Renal pelvis (tissue), 1 donor: ENCODE measurements at regions not wholly inside any gene's neighbourhood (a gene's known extent, or its start where the extent isn't known, plus 50 kb on each side); places are given as distances from the start of the nearest gene placed in this dataset.
"Not testable (repeated sequence)": the region's sequence is repeated elsewhere in the genome, so short reads cannot be mapped to it uniquely, and the experiment has no call there.

Experiments used
- DNase-seq: peaks from one replicate; pipeline ENCODE4 v3.0.0-alpha.2; 2013

GRCh38 chr13:94902722-94903407 is 190.5 kb upstream of the SOX21 start:
- DNase-seq = no peak

DNA sequence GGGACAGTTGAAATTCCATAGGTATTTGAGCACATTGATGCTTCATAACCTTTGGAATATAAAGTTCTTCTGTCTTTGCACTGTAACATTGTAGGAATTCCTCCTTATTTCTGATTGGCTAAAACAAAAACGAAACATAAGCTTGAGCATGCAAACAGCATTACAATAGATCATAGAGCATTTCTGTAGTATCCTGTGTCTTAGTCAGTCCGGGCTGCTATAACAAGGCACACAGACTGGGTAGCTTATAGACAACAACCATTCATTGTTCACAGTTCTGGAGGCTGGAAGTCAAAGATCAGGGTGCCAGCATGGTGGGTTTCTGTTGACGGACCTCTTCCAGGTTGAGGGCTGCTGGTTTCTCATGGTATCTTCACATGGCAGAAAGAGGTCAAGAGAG is 188.7 kb upstream of the SOX21 start:
- DNase-seq = no peak

- no peak for DNase-seq
Measured at GRCh38 chr13:94896719-94897317, 184.5 kb upstream of the SOX21 start.

- no peak for DNase-seq
Measured at GRCh38 chr13:94896238-94896637, 183.9 kb upstream of the SOX21 start.

- no peak for DNase-seq
Measured at GRCh38 chr13:94886191-94886590, 173.8 kb upstream of the SOX21 start.

GRCh38 chr13:94880463-94880862 is 168.1 kb upstream of the SOX21 start:
- no peak for DNase-seq

- no peak for DNase-seq
Measured at GRCh38 chr13:94878602-94879165, 166.3 kb upstream of the SOX21 start.

GRCh38 chr13:94864474-94864873 is 152.1 kb upstream of the SOX21 start:
- DNase-seq = no peak

- no peak for DNase-seq
Measured at GRCh38 chr13:94860981-94861407, 148.6 kb upstream of the SOX21 start.

DNA sequence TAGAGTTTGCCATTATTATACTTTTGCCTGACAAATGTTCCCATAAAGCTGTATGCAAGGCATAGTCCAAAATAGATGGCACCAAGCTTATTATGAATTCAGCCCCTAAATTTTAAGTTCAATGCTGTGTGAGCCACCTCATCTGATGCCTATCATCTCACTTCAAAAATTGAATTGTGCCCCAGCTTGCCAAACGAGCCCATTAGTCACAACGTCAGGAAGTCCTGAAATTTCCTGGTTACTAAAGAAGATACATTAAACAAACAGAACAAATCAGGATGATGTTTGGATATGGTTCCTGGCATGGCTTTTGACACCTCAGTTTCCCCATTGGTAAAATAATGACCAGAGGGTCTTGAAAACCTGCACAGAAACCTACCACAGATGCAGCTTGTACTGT is 147.5 kb upstream of the SOX21 start:
- DNase-seq = no peak

GRCh38 chr13:94859278-94859691 is 146.9 kb upstream of the SOX21 start:
- DNase-seq = no peak

GRCh38 chr13:94858856-94859255 is 146.5 kb upstream of the SOX21 start:
- no peak for DNase-seq

GRCh38 chr13:94854688-94855087 is 142.3 kb upstream of the SOX21 start:
- no peak for DNase-seq

DNA sequence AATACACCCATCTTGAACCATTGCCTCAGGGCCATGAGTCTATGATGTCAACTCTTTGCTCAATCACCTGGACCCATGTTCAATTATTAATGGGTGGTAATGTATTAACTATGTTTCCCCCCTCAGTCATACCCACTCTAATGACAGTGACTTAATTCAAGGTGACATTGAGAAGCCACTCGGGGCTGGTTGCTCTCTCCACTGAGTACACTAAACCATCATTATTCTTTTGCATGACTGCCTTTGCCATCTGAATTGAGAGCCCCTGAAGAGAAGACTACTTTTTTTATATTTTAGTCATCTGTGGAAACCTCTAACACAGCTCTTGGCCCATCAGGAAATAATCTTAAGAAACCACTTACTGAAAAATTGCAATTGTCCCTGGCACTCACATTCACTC is 139.2 kb upstream of the SOX21 start:
- DNase-seq = no peak

- no peak for DNase-seq
Measured at GRCh38 chr13:94849254-94849653, 136.9 kb upstream of the SOX21 start.

DNA sequence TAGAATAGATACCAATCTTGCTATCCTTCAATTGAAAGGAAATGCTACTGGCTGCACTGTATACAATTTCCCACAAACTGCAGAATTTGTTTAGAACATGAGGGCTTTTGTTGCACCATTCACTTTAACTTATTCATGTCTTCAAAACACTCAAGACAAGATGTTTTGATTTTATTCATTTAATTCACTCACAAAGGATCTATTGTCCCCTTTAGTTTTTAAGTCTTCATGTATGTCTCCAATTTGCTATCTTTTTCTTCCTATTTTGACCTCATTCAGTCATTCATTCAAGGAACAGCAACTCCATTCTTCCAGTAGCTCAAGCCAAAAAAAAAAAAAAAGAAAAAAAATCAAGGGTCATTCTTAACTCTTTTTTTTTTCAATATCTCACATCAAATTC is 130.6 kb upstream of the SOX21 start:
- DNase-seq = no peak

- not testable (repeated sequence) for DNase-seq
Measured at GRCh38 chr13:94837056-94837455, 124.7 kb upstream of the SOX21 start.

GRCh38 chr13:94829837-94830365 is 117.6 kb upstream of the SOX21 start:
- no peak for DNase-seq

GRCh38 chr13:94829185-94829836 is 117.0 kb upstream of the SOX21 start:
- DNase-seq = no peak

DNA sequence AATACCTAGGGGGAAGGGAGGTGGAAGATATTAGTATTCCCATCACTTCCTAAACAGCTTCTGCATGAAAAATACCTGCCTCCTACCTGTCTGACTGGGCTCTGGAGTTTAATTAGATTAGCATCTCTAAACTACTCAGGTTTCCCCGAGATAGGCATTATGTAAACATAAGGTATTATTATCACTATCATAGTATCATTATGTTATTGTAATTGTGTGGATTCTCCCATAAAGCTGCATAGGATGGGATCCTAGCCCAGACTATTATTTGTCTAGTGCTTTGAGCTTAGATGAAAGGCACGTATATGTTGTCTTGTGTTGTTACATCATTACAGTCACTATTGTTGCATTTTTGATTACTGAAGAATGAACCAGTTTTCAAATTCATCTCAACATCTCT is 115.2 kb upstream of the SOX21 start:
- no peak for DNase-seq

GRCh38 chr13:94825507-94825906 is 113.2 kb upstream of the SOX21 start:
- peak; percentile 52 for DNase-seq

DNA sequence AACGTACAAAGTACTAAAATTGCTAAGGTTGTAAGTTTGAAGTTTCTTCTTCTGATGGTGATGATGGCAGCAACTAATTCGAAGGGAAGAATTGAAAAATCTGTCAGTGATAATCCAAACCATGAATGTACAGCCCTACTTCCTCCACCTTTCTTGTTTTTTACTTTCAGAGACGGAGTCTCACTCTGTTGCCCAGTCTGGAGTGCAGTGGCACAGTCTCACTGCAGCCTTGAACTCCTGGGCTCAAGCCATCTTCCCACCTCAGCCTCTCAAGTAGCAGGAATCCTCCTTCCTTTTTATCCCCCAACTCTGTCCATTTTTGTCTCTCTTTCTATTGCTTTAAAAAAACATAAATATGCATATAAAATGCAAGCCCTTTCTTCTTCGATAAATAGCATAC is 112.3 kb upstream of the SOX21 start:
- DNase-seq = no peak

DNA sequence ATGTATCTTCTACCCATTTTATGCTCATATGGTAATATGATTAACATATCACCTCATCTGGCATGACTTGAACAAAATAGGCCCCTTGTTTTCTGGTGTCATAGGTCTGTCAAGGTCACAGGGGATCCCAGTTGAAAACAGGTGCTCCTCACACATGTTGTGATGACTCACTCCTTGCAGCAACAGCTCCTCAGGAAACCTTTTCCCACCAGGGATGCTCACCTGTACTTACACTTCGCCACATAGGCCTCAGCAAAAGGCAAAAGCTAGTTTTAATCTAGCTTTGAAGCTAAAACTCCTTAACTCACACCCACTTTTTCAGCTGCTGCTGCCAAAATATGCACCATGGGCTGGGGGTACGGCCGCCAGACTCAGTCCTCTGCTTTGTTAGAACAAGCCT is 110.0 kb upstream of the SOX21 start:
- no peak for DNase-seq
